NB4 (cell line): ENCODE measurements at regions not wholly inside any gene's neighbourhood (a gene's known extent, or its start where the extent isn't known, plus 50 kb on each side); places are given as distances from the start of the nearest gene placed in this dataset.

Source experiments
- DNase-seq: peaks from one replicate; pipeline ENCODE4 v3.0.0; 2010; ENCODE audit warnings: low read depth
- H3K4me3 ChIP-seq: one replicate; pipeline ENCODE4 v1.5.1; 2011; ENCODE audit warnings: mild to moderate bottlenecking, low read depth, low read length, moderate library complexity
- CTCF ChIP-seq: IDR thresholded peaks from one replicate; pipeline ENCODE4 v1.5.1; 2012; ENCODE audit warnings: low read depth, low read length
- MAX ChIP-seq: IDR thresholded peaks from 2 replicates; pipeline ENCODE4 v1.6.1; 2011; ENCODE audit warnings: low read depth, low read length
- MYC ChIP-seq: IDR thresholded peaks from 2 replicates; pipeline ENCODE4 v1.6.1; 2011; ENCODE audit warnings: low read depth, low read length
- POLR2A ChIP-seq: IDR thresholded peaks from 2 replicates; pipeline ENCODE4 v1.6.1; 2011; ENCODE audit warnings: mild to moderate bottlenecking; ENCODE audit not compliant: insufficient read length; ENCODE audit errors: extremely low read depth

GRCh38 chr5:135718651-135719050, 115.8 kb upstream of the SLC25A48 start:
- DNase-seq = peak; percentile 59
- no peak overlapping the region for H3K4me3 ChIP-seq
- TF ChIP-seq MAX (no peak), MYC (no peak), CTCF (no peak), POLR2A (no peak)

GRCh38 chr5:135718151-135718550, 116.3 kb upstream of the SLC25A48 start:
- DNase-seq = peak; percentile 50
- TF ChIP-seq MYC = no peak
- no peak for TF ChIP-seq POLR2A
- no peak for TF ChIP-seq CTCF
- no peak for TF ChIP-seq MAX
- no peak overlapping the region for H3K4me3 ChIP-seq

GRCh38 chr5:135715267-135716055, 119.0 kb upstream of the SLC25A48 start:
- no peak for TF ChIP-seq POLR2A
- TF ChIP-seq MYC = no peak
- no peak for TF ChIP-seq MAX
- no peak for TF ChIP-seq CTCF
- DNase-seq = no peak
- no peak overlapping the region for H3K4me3 ChIP-seq

GRCh38 chr5:135714126-135714894, 120.2 kb upstream of the SLC25A48 start:
- DNase-seq = no peak
- no peak overlapping the region for H3K4me3 ChIP-seq
- no peak for TF ChIP-seq POLR2A
- TF ChIP-seq CTCF = no peak
- no peak for TF ChIP-seq MYC
- TF ChIP-seq MAX = no peak

GRCh38 chr5:135713161-135713915, 121.1 kb upstream of the SLC25A48 start:
- H3K4me3 ChIP-seq = no peak overlapping the region
- no peak for DNase-seq
- no peak for TF ChIP-seq MAX
- TF ChIP-seq CTCF = no peak
- no peak for TF ChIP-seq MYC
- no peak for TF ChIP-seq POLR2A
